BJ (cell line): ENCODE measurements at regions not wholly inside any gene's neighbourhood (a gene's known extent, or its start where the extent isn't known, plus 50 kb on each side); places are given as distances from the start of the nearest gene placed in this dataset.

Experiments used
- CTCF ChIA-PET: fragments of 350-600 bp; formaldehyde crosslinking; extraction: SDS; loops from one replicate; lab custom pipeline; 2021; ENCODE audit warnings: antibody characterized with exemption, inconsistent platforms; lab: Yijun Ruan, JAX
- POLR2A ChIA-PET: fragments of 300-600 bp; sonication (Branson Sonifier 250); formaldehyde crosslinking; extraction: SDS; loops from one replicate; lab custom pipeline; 2021; ENCODE audit warnings: antibody characterized with exemption; lab: Charles Lee
- DNase-seq: peaks from one replicate; pipeline ENCODE4 v3.0.0-alpha.2; 2011; ENCODE audit warnings: low read depth
- H3K27me3 ChIP-seq: 2 replicates; pipeline ENCODE4 v1.6.0; 2011; ENCODE audit warnings: low read length; ENCODE audit not compliant: control insufficient read depth, insufficient read depth
- H3K36me3 ChIP-seq: 2 replicates; pipeline ENCODE4 v1.5.1; 2011; ENCODE audit warnings: low read length; ENCODE audit not compliant: control insufficient read depth, insufficient read depth
- H3K4me3 ChIP-seq: 2 replicates; pipeline ENCODE4 v1.5.1; 2011; ENCODE audit warnings: low read depth, mild to moderate bottlenecking, control low read depth, low read length
- TF ChIP-seq, protein P1 (sequence below): IDR thresholded peaks from 2 replicates; pipeline ENCODE4 v1.5.1; 2011; ENCODE audit warnings: low read depth, mild to moderate bottlenecking, control low read depth, inconsistent platforms, low read length, moderate library complexity; ENCODE audit not compliant: insufficient read depth

DNA sequence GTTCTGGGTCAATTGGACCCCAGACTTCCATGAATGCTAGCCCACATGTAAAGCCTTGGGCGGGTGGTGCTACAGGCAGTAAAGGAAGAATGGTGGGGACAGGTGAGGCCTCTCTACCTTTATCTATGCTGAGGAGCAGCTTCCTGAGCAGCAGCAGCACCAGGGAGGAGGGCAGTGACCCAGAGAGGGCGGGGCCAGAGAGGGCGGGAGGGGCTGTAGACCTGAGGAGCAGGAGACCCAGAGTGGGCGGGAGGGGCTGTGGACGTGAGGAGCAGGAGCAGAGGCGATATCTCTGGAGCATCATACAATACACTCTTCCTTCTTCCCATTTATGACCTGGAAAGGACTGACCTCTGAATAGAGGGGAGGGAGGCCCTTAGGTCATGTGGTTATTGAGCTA lies 165.9 kb downstream of the MTRR start:
- TF ChIP-seq, protein P1, sequence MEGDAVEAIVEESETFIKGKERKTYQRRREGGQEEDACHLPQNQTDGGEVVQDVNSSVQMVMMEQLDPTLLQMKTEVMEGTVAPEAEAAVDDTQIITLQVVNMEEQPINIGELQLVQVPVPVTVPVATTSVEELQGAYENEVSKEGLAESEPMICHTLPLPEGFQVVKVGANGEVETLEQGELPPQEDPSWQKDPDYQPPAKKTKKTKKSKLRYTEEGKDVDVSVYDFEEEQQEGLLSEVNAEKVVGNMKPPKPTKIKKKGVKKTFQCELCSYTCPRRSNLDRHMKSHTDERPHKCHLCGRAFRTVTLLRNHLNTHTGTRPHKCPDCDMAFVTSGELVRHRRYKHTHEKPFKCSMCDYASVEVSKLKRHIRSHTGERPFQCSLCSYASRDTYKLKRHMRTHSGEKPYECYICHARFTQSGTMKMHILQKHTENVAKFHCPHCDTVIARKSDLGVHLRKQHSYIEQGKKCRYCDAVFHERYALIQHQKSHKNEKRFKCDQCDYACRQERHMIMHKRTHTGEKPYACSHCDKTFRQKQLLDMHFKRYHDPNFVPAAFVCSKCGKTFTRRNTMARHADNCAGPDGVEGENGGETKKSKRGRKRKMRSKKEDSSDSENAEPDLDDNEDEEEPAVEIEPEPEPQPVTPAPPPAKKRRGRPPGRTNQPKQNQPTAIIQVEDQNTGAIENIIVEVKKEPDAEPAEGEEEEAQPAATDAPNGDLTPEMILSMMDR: no peak
- ChIA-PET POLR2A (no interaction called here), CTCF (no interaction called here)
- Histone ChIP-seq H3K36me3 (no peaks in the 10 kb centered on the region), H3K4me3 (no peak overlapping the region), H3K27me3 (no peaks in the 10 kb centered on the region)
- no peak for DNase-seq

DNA sequence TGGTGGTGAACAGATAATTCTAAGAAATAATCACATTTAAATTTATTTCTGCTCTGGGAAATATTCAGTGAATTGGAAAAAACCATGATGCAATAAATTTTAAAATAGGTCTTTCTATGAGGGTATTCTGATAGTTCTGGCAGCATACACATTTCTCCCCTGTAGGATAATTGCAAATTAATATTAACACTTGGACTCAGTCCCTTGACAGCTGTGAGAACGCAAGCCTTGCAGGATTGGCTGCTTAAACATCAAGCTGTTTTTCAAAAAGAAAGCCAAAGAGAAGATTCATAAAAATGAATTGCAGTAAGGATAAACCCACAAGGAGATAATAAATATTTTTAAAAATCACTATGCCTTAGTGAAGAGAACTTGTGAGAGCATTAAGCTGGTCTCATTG lies 180.0 kb downstream of the MTRR start:
- no peak for DNase-seq
- TF ChIP-seq, protein P1: no peak
- H3K36me3 ChIP-seq: no peaks in the 10 kb centered on the region
- H3K4me3 ChIP-seq: no peak overlapping the region
- ChIA-PET POLR2A (no interaction called here), CTCF (no interaction called here)
- H3K27me3 ChIP-seq: no peaks in the 10 kb centered on the region

DNA sequence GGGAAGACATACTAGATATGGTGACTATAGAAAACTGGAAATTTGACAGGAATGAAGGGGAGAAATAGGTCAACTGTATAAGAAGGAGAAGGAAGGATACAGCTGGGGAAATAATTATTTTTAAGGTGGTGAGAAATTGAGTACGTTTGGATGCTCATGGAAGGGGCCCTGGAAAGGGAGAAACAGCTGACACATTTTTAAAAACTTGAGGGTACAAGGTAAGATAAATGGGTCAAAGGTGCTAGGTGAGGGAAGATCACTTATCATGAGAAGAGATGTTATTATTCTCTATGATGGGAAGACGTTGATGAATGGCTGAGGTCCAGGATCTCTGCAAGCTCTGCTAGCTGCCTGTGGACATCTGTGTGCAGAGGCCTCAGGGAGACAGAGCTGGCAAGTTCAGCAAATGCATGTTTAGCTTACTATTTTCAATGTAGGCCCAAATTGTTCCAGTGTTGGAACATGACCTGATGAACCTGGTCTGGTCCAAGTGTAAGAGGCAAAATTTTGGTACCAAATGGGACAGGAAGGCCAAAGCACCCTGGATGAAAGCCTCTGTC lies 181.7 kb downstream of the MTRR start:
- Histone ChIP-seq H3K36me3 (no peaks in the 10 kb centered on the region), H3K4me3 (no peak overlapping the region), H3K27me3 (no peaks in the 10 kb centered on the region)
- TF ChIP-seq, protein P1: no peak
- no peak for DNase-seq
- CTCF ChIA-PET: no interaction called here
- POLR2A ChIA-PET: no interaction called here

DNA sequence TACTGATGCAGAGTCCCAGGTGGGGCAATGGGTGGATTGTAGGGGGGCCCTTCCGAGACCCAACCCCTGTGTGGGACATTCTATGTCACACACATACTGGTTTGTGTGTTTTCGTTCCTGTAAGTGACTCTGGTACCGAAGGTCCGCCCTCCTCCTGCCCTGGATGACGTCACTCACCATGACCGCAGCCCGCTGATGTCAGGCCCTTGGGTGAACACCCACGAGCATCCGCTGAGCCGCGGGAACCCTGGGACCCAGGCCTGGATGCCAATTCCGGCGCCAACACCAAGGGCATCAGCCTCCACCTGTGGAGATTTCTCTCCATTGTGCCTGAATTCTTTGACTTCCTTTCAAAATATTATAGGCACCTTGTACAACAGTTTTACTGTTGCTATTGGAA lies 184.3 kb downstream of the MTRR start:
- DNase-seq: no peak
- ChIA-PET CTCF (no interaction called here), POLR2A (no interaction called here)
- Histone ChIP-seq H3K27me3 (no peaks in the 10 kb centered on the region), H3K36me3 (no peaks in the 10 kb centered on the region), H3K4me3 (no peak overlapping the region)
- TF ChIP-seq, protein P1: no peak

DNA sequence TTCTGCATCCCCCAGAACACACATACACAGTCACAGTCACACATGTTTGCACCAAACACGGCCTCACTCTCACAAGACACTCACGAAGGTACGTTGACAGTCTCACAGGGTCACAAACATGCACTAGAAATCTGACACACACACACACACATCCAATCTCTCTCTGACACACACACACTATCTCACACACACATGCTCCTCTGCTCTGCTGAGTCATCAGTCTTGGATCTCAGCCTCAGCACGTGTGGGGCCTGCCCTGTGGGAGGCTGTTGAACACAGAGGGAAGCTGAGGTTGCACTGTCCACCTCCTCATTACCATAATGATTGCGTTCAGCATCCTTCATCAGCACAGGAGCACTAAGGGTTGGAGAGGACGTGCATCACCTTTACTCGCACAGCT lies 188.8 kb downstream of the MTRR start:
- H3K36me3 ChIP-seq: no peaks in the 10 kb centered on the region
- DNase-seq: no peak

More for the DNA sequence above, 188.8 kb downstream of the MTRR start:
- ChIA-PET CTCF (interaction anchor here (1.3 kb wide), 1 partner anchor 53 kb away, joined by 3 read pairs; no protein-coding TSS in a partner anchor), POLR2A (no interaction called here)
- no peak overlapping the region for H3K4me3 ChIP-seq
- H3K27me3 ChIP-seq: no peaks in the 10 kb centered on the region
- TF ChIP-seq, protein P1: no peak
